ENCODE measurements at regions not wholly inside any gene's neighbourhood (a gene's known extent, or its start where the extent isn't known, plus 50 kb on each side); places are given as distances from the start of the nearest gene placed in this dataset.

DNA sequence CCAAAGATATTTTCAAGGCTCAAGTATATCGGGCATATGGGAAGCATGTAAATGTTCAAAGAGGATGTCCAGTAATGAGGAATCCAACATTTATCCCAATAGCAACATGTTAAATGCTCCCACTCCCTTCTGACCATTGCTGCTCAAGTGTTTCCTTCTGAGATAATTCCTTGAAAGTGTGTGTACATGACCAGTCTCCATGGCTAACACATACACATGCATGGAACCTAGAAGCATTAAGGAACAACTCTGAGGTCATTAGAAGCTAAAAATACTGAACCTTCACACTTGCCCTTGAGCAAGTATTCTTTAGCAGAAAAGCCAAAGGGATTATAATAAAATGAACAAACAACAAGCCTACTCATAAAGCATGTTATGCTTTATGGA, 433.8 kb upstream of the TCF4 start:
- DNase-seq (ENCODE audit: low read depth): no peak

DNA sequence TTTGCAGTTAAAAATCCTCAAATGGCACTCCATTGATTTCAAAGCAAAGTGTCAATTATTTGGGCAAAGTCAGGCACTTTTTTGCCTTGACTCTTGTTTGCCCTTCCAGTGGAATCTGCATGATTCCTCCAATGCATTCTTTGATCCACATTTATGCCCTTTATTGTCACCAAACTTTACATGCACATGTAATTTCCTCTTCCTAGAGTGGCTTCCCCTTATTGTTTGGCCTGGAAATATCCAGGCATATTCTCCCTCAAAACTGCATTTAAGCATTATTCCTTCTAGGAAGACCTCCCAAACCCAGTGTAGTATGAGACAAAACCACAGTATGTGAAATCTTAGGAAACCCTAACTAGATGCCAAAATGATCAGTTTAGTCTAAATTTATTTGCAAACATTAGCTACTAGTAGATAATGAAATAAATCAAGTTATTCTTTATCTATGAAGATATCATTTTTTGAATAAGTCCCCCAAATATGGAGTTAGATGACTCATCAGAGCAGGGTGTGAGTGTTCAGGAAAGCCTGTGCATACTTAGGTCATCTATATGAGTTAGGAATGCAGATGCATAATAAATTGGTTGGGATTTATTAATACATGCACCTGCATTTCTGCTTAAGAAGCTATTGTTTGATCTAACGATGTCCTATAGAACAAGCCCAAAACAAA, 433.3 kb upstream of the TCF4 start:
- no peak for DNase-seq (ENCODE audit: low read depth)

DNA sequence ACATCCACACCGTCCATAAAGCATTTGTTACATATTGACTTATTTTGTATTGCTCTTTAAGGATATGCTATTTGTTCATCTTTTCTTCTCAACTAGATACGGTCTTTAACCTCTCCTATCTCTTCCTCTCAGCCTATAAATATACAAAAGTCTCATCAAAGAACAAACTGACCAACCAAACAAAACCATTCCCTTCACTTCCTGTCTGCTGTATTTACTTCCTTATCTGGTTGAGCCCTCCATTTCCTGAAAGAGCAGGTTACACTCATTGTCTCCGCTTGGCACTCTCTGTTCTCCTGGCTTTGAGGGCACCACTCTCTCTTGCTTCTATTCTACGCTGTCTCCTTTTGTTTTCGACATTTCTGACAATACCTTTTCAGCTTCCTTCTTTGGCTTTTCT, 431.9 kb upstream of the TCF4 start:
- DNase-seq (ENCODE audit: low read depth): no peak

DNA sequence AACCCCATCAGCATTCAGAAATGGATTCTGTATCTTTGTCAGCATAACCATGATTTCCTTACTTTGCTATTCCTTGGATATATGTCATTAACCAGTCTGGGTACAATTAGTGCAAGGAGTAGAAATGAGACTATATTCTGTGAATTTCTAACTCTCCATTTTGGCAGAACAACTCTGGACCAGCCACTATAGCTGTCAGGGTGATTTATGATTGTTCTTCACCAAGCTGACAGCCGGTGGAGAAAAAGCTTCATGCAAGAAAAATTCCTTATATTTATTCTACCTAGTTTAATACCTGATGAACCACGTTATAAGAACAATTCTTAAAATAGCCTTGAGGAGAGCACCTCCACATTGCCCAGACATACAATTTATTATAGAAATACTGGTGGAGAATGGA, 431.2 kb upstream of the TCF4 start:
- DNase-seq (ENCODE audit: low read depth): no peak

DNA sequence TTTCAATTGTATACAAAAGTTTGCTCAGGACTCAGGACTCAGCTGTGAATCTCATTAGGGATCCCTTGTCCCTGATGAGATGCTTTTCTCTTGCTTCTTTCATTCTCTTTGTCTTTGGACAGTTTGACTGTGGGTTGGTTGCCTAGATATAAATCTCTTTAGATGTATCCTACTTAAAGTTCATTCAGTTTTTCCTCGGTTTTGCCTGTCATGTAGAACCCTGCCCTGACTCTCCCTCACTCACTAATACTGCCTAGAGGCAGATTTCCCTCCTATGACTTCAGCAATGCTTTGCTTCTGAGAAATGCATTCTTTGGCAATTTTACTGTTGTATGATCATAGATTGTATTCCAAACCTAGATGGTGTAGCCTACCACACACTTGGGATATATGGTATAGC, 421.4 kb upstream of the TCF4 start:
- DNase-seq (ENCODE audit: low read depth): no peak

DNA sequence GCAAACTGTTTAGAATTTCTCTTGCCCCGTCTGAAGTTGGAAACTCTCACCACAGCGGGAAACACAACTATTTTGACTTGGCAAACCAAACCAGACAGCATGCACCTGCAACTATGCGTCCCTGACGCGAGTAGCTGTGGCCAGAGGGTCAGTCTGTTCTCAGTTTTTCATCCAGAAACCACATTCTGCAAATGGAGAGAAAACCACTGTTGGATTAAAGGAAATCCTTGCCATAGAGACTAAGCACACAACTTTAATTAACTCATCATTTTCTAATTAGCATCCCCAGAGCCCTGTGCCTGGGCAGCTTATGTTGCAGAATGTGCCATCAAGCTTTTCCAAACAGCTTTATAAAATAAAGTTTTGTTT, 415.7 kb upstream of the TCF4 start:
- DNase-seq (ENCODE audit: low read depth): no peak

DNA sequence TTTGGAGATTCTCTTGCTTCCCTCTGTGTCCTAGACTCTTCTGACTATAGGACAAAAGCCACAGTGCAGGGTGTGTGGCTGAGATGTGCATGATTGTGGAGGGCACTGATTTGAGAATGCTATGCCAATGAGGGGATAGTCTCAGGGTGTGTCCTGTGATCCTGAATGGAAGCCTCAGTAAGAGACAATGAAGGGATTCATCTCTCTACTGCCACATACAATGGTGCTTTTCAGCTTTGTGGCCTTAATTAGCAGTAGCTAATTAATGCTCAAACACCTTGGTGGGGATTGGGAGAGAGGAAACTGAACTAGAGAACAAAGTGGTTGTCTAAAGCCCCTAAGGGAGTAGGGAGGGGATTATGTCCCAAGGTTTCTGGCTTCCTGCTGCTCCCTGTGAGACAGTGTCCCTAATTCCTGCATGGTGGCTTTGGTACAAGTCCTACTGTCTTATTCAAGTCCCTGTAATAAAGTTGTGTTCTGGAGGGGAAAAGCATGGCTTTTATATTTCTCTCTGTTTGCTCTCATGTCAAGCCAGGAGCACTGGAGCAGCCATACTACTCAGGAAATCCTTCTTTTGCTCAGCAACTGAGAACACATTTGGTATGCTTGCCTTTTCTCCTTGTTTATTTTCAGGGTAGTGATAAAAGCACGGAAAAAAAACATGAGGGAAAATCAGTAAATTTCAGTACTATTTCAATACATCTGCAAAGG, 415.2 kb upstream of the TCF4 start:
- no peak for DNase-seq (ENCODE audit: low read depth)

DNA sequence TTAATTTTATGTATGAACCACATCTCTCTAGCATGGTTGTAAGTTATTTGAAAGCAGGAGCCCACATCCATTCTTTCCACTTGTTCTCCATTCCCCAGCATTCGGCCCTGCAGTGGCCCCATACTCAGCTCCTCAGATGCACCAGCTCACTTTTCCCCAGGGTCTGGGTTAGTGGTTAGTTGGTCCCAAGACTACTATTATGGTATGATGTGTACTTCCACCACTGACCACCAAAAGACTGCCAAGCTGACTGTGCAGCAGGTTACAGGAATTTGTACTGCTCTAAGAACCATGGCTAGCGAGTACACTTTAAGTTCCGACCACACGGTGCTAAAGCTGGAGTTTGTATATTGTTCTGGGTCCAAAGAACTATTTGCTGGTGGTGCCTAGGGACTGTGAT, 413.6 kb upstream of the TCF4 start:
- DNase-seq (ENCODE audit: low read depth): no peak

DNA sequence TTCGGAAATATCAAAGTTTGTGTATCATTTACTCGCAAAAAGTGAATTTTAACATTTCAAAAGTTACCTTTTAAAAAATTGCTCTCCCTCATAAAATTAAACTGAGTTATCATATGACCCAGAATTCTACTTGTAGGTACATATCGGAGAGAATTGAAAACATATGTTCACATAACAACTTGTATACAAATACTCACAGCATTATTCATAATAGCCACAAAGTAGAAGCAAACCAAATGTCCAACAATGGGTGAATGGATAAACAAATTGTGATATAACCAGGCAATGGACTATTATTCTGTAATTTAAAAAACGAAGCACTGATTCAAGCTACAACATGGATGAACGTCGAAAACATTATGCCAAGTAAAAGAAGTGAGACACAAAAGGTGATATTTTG, 412.0 kb upstream of the TCF4 start:
- no peak for DNase-seq (ENCODE audit: low read depth)

DNA sequence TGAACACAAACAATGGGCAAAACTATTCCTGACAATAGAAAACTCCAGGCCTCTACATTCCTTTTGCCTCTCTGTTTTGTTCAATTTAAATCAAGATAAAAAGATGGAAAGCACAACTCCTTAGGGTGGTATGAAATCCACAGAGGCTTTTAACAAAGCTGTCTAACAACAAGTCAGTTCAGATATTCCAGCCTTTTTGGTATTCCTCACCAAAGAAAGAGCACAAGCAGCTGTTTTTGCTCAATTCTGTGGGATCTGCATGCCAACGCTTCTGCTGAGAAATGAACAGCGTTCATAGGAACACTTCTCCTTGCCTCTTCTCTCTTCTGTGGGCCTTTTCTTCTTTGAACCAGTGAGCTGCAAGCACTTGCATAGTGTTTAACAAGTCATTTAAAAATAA, 411.6 kb upstream of the TCF4 start:
- DNase-seq (ENCODE audit: low read depth): no peak

DNA sequence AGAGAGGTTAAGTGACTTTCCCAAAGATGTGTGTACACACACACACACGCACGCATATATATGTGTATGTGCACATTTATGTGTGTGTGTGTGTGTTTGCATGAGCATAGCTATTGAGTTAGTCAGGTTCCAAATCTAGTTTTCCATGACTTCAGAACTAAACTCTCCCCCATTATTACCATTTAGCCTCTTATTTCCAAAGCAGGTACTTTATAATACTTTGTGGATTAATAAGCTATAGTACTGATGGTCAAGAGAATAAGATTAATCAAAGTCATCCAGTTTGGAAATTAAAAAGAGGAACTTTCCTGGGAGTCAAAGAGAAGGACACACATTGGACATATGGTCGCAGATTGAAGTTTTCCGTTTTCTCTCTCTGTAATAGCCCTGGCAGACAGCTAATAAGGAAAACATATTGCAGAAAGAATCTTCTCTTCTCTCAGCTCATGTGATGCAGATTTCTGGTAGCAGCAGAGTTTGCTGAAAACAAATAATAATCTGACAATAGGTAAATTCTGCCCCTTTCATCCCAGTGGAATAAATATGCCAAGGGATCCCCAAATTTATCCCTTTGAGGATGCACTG, 410.9 kb upstream of the TCF4 start:
- DNase-seq (ENCODE audit: low read depth): no peak

DNA sequence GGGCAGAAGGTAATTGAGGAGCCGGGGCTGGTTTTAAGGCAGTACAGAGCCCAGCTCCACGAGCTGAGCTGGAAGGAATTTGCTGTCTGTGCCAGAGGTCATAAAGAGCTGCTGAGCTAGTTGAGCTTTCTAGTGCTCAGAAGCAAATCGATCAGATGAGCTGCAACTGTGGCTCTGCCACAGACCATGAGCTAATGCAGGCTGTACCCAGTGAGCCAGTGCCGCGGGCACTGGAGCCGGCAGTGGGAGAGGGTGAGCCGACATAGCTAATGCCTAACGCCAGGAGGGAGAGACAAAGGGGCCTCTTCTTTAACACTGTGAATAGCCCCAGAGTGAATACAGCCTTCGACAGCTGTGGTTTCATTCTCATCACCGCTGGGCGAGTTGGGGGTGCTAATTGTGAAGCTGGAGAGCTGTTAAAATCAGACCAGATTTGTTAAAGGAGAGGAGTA, 410.1 kb upstream of the TCF4 start:
- DNase-seq (ENCODE audit: low read depth): no peak

DNA sequence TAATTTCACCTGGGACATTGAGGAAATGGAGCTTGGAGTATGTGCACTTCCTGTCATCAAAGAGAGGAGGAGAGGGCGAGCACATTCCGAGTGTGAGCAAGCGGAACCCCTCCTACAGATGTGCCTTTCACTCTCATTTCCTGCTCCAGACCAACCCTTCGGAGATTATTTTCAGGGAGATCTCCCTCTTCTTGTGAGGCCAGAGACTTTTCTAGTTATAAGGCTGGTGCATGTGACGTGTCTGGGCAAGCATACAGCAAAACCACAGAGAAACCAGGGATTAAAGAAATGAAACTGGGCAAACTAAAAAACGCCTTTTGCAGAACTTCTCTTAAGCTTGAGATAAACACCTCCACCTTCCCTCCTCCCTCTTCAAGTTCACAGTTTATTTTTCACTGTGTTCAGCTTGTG, 409.2 kb upstream of the TCF4 start:
- DNase-seq (ENCODE audit: low read depth): peak; percentile 8

DNA sequence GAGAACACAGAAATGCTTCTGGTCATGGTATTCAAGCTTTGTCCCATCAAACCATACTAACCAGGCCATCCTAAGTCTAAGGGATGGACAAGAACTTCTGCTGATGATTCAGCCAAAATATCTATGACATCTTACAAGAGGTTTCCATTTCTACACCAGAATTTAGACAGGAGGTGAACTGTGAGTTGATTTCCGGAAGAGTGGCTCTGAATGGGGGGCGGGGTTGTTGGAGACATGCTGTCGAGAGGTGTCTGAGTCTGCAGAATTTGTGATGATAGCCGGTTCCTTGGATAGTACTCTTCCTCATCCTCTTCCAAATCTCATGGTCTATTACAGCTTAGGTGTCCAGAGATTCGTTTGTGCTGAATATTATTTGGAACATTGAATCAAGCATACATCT, 408.7 kb upstream of the TCF4 start:
- DNase-seq (ENCODE audit: low read depth): no peak

DNA sequence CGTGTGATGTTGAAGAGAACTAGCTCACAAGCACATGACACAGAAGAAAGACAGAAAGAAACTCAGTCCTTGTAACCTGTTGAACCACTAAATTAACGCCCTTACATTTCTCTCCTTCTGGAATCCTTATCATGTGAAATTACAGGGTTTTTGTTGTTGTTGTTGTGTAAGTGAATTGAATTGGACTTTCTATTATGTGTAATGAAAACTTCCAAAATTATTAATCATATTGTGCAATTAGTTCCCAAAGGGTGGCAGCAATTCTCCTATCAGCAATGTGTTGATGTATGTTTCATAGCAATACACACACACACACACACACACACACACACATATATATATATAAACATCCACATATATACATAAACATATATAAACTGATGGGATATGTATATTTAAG, 402.2 kb upstream of the TCF4 start:
- no peak for DNase-seq (ENCODE audit: low read depth)

DNA sequence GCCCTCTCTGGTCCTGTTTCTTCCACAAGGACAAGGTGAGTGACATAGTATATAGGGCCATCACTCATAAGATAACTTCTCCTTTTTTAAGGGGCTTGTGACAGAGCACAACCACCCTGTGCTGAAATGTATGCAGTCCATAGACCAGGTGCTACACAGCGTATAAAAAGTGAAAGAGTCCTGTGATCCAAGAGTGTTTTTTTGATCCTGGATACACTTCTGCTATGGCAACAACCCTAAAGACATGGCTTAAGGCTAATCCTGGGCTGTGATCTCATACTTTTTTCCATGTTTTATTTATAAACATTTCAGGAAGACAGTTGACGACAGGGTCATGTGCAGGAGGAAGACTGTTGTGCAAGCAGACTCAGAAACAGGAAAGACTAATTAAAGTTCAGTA, 400.5 kb upstream of the TCF4 start:
- peak; percentile 58 for DNase-seq (ENCODE audit: low read depth)

DNA sequence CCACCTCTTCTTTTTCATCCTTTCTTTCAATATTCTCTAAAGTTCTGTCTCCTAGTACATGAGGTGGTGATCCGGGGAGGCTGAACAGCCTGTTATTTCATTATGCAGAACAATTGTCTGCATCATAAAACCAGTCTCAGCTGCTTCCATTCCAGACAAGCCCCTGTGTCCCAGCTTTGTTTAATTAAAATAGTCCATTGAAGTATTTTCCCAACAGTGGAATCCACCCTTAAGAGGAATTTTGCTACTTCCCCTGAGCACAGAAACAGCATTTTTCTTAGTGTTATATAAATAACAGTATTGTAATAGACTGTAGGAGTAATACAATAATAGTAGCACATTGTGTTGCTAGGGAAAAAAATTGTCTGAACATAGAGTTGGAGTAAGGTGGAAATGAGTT, 395.4 kb upstream of the TCF4 start:
- DNase-seq (ENCODE audit: low read depth): no peak

DNA sequence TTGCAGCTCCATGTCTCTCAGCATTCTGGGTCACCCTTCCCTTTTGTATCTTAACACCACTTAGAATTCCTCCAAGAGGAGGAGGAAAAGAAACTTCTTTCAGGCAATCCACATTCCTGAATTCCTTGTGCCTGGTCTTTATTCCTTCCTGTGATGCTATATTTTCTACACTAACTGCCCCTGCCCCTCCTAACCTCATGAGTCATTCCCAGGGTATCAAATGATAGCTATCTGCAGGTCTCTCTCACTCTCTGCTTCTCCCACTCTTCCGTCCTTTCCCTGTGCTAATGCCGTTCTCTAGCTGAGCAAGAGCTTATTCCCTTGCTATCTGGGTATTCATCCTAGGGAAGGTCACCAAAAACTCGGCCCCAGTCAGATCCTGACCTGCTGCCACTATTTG, 395.0 kb upstream of the TCF4 start:
- peak; percentile 8 for DNase-seq (ENCODE audit: low read depth)

DNA sequence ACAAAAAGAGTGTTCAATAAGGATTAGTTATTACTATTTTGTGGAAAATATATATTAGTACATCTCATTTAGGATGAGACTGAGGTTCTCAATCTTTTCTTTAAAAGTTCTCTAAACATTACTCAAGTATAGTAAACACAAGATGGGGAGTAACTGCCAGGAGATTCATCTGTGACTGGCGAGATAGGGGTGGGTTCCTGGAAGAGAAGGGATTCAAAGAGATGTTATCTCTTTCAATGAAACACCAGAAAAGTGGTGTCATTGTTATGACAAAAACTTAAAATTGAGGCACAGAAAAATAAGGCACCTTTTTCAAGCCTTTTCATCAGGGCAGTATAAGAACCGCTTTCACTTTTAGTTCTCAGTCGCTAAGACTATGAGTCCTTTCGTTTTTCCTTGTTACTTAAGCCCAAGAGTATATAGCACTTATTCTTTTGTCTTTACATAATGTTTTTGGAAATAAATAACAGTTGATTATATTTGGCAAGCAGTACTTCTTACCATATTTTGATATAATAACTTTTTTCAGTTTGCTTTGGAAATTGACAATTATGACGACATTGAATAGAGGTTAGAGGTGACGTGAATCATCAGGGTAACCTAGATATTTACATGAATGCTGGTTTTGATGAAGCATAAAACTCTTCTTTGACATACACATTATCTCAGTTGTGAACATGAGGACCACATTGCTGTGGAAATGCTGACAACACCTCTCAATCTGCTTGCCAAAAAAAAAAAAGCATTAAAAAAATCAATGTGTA, 393.9 kb upstream of the TCF4 start:
- no peak for DNase-seq (ENCODE audit: low read depth)

DNA sequence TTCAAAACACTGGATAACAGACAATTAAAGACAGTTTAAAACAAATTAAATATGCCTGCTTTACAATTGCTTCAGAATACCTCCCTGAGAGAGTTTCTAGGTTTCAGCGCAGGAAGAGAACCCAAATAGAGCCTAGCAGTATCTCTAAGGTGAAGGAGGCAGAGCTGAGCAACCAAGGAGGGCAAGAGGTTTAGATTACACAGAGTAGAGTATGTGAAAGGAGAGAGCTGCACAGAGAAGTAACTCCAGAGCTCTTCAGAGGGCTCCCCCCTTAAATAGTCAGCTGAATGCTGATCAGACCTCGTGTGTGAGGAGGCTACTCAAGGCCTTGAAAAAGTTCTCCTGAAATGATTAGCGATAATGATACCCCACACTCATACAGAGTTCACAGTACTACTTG, 386.5 kb upstream of the TCF4 start:
- no peak for DNase-seq (ENCODE audit: low read depth)

DNA sequence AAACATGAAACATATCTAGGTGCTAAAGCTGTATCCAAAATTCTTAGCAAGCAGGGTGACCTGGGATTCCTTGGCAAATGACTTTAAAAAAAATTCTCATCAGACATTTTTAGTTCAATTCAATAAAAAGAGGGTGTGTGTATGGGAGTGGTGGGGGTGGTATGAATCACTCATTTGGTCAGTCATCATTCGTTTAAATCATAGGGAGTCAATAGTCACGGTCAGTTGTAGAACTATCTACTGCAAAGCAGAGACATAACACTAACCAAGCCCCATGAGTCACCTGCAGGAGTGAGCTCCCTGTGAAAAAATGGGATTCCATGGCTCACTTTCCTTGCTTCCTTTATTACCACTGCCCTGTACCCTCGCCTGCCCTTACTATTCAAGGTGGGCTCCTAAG, 380.6 kb upstream of the TCF4 start:
- no peak for DNase-seq (ENCODE audit: low read depth)

DNA sequence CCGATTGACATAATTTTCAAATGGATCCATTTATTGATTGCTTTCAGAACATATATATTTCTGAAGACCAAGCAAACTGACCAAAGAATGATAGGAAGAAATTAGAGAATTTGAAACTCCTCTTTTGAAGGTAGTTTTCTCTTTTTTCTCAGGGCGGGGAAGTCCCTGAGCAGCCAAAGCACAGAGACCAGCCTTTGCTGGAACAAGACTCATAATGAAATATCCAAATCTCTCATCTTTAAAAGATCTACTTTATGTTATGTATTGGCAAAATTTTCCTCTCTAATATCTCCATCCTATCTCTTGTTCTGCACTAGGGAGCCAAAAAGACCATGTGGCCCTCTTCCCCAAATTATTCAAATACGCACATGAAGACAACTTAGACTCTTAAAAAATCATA, 379.0 kb upstream of the TCF4 start:
- DNase-seq (ENCODE audit: low read depth): no peak

DNA sequence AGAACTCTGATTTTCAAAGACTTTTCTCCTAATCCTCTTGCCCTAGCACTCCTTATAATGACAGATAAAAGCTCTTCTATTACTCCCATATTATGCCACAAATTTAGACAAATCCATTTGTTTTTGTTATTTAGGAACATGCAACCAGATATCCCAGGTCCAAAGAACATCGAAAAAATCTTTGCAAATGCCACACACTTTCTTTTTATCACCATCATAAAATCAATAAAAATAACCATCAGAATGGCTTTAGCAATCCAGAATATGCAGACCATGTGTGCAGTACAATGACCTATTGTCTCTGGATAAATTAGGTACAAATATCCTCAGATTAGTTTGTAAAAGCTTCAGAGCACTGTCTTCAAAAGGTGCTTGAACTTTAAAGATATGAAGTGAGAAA, 376.2 kb upstream of the TCF4 start:
- DNase-seq (ENCODE audit: low read depth): no peak

Measured in amniotic epithelial cell (primary cell).